ENCODE measurements at regions not wholly inside any gene's neighbourhood (a gene's known extent, or its start where the extent isn't known, plus 50 kb on each side); places are given as distances from the start of the nearest gene placed in this dataset.

- H3K36me3 ChIP-seq: no peaks in the 10 kb centered on the region
- H3K9me3 ChIP-seq: no peaks in the 10 kb centered on the region
- H3K27me3 ChIP-seq: no peaks in the 10 kb centered on the region
- H3K4me1 ChIP-seq: no peaks in the 10 kb centered on the region
- no peak overlapping the region for H3K4me3 ChIP-seq
- TF ChIP-seq EP300 (IDR thresholded peaks at IDR 0.05): no peak
- intact Hi-C loops (cut with DNase I; ENCODE audit: low total_unique reads): no loop called here
- no peak overlapping the region for H3K27ac ChIP-seq
- WGBS, 5 donors: 83 to 93% (median 86%) methylated on average over 4 of the region's 4 CpGs
- DNase-seq: no peak
Measured at GRCh38 chr5:14068136-14068535, 75.0 kb upstream of the TRIO start.

GRCh38 chr5:14066326-14066725 lies 76.8 kb upstream of the TRIO start:
- DNase-seq: no peak
- Histone ChIP-seq H3K4me1 (no peaks in the 10 kb centered on the region), H3K9me3 (no peaks in the 10 kb centered on the region), H3K27ac (no peak overlapping the region), H3K36me3 (no peaks in the 10 kb centered on the region), H3K27me3 (no peaks in the 10 kb centered on the region), H3K4me3 (no peak overlapping the region)
- no peak for TF ChIP-seq CTCF (IDR thresholded peaks at IDR 0.05)
- no peak for TF ChIP-seq EP300 (IDR thresholded peaks at IDR 0.05)
- no peak for TF ChIP-seq POLR2A (IDR thresholded peaks at IDR 0.05)
- TF ChIP-seq POLR2AphosphoS5 (IDR thresholded peaks at IDR 0.05): no peak
- intact Hi-C loops (cut with DNase I; ENCODE audit: low total_unique reads): no loop called here

GRCh38 chr5:14064841-14065240 lies 78.3 kb upstream of the TRIO start:
- WGBS, 5 donors: 39 to 73% (median 46%) methylated on average over 1 of the region's 1 CpG
- TF ChIP-seq POLR2A (IDR thresholded peaks at IDR 0.05): no peak
- TF ChIP-seq POLR2AphosphoS5 (IDR thresholded peaks at IDR 0.05): no peak
- TF ChIP-seq CTCF (IDR thresholded peaks at IDR 0.05): no peak
- no peak for TF ChIP-seq EP300 (IDR thresholded peaks at IDR 0.05)
- Histone ChIP-seq H3K4me3 (no peak overlapping the region), H3K27ac (no peak overlapping the region), H3K36me3 (no peaks in the 10 kb centered on the region), H3K4me1 (no peaks in the 10 kb centered on the region), H3K27me3 (no peaks in the 10 kb centered on the region), H3K9me3 (no peaks in the 10 kb centered on the region)
- DNase-seq: no peak
- intact Hi-C loops (cut with DNase I; ENCODE audit: low total_unique reads): no loop called here

GRCh38 chr5:14063691-14064090 lies 79.5 kb upstream of the TRIO start:
- WGBS, 5 donors: 86 to 100% (median 96%) methylated on average over 1 of the region's 1 CpG
- Histone ChIP-seq H3K27ac (no peak overlapping the region), H3K4me1 (no peaks in the 10 kb centered on the region), H3K36me3 (no peaks in the 10 kb centered on the region), H3K27me3 (no peaks in the 10 kb centered on the region), H3K4me3 (no peak overlapping the region), H3K9me3 (no peaks in the 10 kb centered on the region)
- intact Hi-C loops (cut with DNase I; ENCODE audit: low total_unique reads): no loop called here
- DNase-seq: no peak
- TF ChIP-seq POLR2A (IDR thresholded peaks at IDR 0.05) (no peak), CTCF (IDR thresholded peaks at IDR 0.05) (no peak), POLR2AphosphoS5 (IDR thresholded peaks at IDR 0.05) (no peak)

GRCh38 chr5:14063138-14063537 lies 80.0 kb upstream of the TRIO start:
- no peak for TF ChIP-seq EP300 (IDR thresholded peaks at IDR 0.05)
- TF ChIP-seq CTCF (IDR thresholded peaks at IDR 0.05): no peak
- TF ChIP-seq POLR2A (IDR thresholded peaks at IDR 0.05): no peak
- no peak for TF ChIP-seq POLR2AphosphoS5 (IDR thresholded peaks at IDR 0.05)
- no peaks in the 10 kb centered on the region for H3K9me3 ChIP-seq
- no peaks in the 10 kb centered on the region for H3K4me1 ChIP-seq
- no peaks in the 10 kb centered on the region for H3K36me3 ChIP-seq
- WGBS, 5 donors: 81 to 86% (median 84%) methylated on average over 4 of the region's 4 CpGs
- no peaks in the 10 kb centered on the region for H3K27me3 ChIP-seq
- intact Hi-C loops (cut with DNase I; ENCODE audit: low total_unique reads): no loop called here
- H3K4me3 ChIP-seq: no peak overlapping the region
- no peak overlapping the region for H3K27ac ChIP-seq
- DNase-seq: no peak
